Fibroblast of mammary gland (primary cell): ENCODE measurements at regions not wholly inside any gene's neighbourhood (a gene's known extent, or its start where the extent isn't known, plus 50 kb on each side); places are given as distances from the start of the nearest gene placed in this dataset.

ENCODE experiments used
- DNase-seq: peaks from one replicate; pipeline ENCODE4 v3.0.0-alpha.2; 2010; ENCODE audit warnings: low read depth
- H3K4me3 ChIP-seq: 2 replicates; pipeline ENCODE4 v1.5.1; 2011; ENCODE audit warnings: low read depth, mild to moderate bottlenecking, low read length, moderate library complexity; ENCODE audit not compliant: control insufficient read depth
- TF ChIP-seq, protein P1 (sequence below): conservative IDR thresholded peaks from 2 replicates; pipeline ENCODE4 v1.5.1; 2011; ENCODE audit warnings: low read depth, low read length, inconsistent platforms; ENCODE audit not compliant: control insufficient read depth, insufficient read depth

DNA sequence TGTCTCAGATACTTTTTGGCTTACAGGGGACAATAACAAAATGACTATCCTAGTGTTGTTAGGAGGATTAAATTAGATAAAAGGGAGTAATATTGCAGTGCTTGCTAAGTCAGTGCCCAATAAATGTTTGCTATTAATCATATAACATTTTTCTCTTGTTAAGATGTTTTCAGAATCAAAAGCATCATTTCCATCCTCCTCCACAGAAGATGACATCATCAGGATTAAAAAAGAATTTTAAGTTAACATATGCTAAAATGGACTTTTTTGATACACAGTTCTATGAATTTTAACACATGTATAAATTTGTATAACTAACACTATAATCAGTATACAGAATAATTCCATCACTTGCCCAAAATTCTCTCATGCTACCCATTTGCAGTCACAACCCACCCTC, 492.6 kb downstream of the GRIN2A start:
- DNase-seq, result no peak
- TF ChIP-seq, protein P1, sequence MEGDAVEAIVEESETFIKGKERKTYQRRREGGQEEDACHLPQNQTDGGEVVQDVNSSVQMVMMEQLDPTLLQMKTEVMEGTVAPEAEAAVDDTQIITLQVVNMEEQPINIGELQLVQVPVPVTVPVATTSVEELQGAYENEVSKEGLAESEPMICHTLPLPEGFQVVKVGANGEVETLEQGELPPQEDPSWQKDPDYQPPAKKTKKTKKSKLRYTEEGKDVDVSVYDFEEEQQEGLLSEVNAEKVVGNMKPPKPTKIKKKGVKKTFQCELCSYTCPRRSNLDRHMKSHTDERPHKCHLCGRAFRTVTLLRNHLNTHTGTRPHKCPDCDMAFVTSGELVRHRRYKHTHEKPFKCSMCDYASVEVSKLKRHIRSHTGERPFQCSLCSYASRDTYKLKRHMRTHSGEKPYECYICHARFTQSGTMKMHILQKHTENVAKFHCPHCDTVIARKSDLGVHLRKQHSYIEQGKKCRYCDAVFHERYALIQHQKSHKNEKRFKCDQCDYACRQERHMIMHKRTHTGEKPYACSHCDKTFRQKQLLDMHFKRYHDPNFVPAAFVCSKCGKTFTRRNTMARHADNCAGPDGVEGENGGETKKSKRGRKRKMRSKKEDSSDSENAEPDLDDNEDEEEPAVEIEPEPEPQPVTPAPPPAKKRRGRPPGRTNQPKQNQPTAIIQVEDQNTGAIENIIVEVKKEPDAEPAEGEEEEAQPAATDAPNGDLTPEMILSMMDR, result no peak
- no peak overlapping the region for H3K4me3 ChIP-seq

- no peak overlapping the region for H3K4me3 ChIP-seq
- DNase-seq, result no peak
- TF ChIP-seq, protein P1, result no peak
Observed at GRCh38 chr16:9695152-9695551, 487.1 kb downstream of the GRIN2A start.
